ENCODE measurements at regions not wholly inside any gene's neighbourhood (a gene's known extent, or its start where the extent isn't known, plus 50 kb on each side); places are given as distances from the start of the nearest gene placed in this dataset.
A peak's percentile ranks its signal among the peaks of the same experiment; 100 is the strongest.

GRCh38 chr14:62003701-62004100 is 241.5 kb downstream of the SNAPC1 start:
- H3K27ac ChIP-seq (ENCODE audit: low read depth, low read length), result no peak overlapping the region
- H3K9me3 ChIP-seq (ENCODE audit: insufficient read depth, low read depth, low read length), result peaks cover 2% of the 10 kb centered on the region
- no peak overlapping the region for H3K4ac ChIP-seq (ENCODE audit: low read depth, low read length)
- no peaks in the 10 kb centered on the region for H3K27me3 ChIP-seq (ENCODE audit: insufficient read depth, low read length)
- no peak overlapping the region for H3K18ac ChIP-seq (ENCODE audit: low read length)
- no peak overlapping the region for H3K4me3 ChIP-seq (ENCODE audit: low read depth, low read length)
- H2BK12ac ChIP-seq (ENCODE audit: low read length), result no peak overlapping the region
- no peak overlapping the region for H2AK5ac ChIP-seq (ENCODE audit: low read length)
- no peaks in the 10 kb centered on the region for H3K36me3 ChIP-seq (ENCODE audit: control insufficient read depth in 1 of 2, insufficient read depth in 2 of 2, low read length in 2 of 2)
- no peak overlapping the region for H3K14ac ChIP-seq (ENCODE audit: low read length)
- no peak overlapping the region for H2BK5ac ChIP-seq (ENCODE audit: low read depth, low read length, poor library complexity)
- WGBS (ENCODE audit: extremely low coverage, insufficient coverage, insufficient read length), result 100% methylated on average over 1 of the region's 2 CpGs
- no peaks in the 10 kb centered on the region for H3K79me2 ChIP-seq (ENCODE audit: control insufficient read depth, insufficient read depth, low read length, poor library complexity)
- H3K79me1 ChIP-seq (ENCODE audit: low read length), result no peaks in the 10 kb centered on the region
- no peak overlapping the region for H3K23ac ChIP-seq (ENCODE audit: low read length)
- no peak overlapping the region for H2BK120ac ChIP-seq (ENCODE audit: insufficient read depth, low read length, poor library complexity)
- H3K9ac ChIP-seq (ENCODE audit: low read length), result no peak overlapping the region
- no peak overlapping the region for H4K12ac ChIP-seq (ENCODE audit: low read depth, low read length)
- H2AFZ ChIP-seq (ENCODE audit: insufficient read depth, low read length, poor library complexity), result no peak overlapping the region
- no peak overlapping the region for H4K91ac ChIP-seq (ENCODE audit: low read depth, low read length)
- peaks cover 0 to 4% of the 10 kb centered on the region in 2 experiments for H3K4me1 ChIP-seq (ENCODE audit: control insufficient read depth in 1 of 2, insufficient read depth in 2 of 2, low read length in 2 of 2)
- DNase-seq, result peak in 1 of 2 donors; percentile 45
- no peak overlapping the region for H4K8ac ChIP-seq (ENCODE audit: low read depth, low read length)
- H3K4me2 ChIP-seq (ENCODE audit: low read length), result no peak overlapping the region

GRCh38 chr14:62006116-62006731 is 244.0 kb downstream of the SNAPC1 start:
- H4K12ac ChIP-seq (ENCODE audit: low read depth, low read length), result no peak overlapping the region
- no peaks in the 10 kb centered on the region for H3K27me3 ChIP-seq (ENCODE audit: insufficient read depth, low read length)
- no peak overlapping the region for H2AK5ac ChIP-seq (ENCODE audit: low read length)
- H3K4me2 ChIP-seq (ENCODE audit: low read length), result no peak overlapping the region
- no peak overlapping the region for H2BK120ac ChIP-seq (ENCODE audit: insufficient read depth, low read length, poor library complexity)
- no peak overlapping the region for H3K4ac ChIP-seq (ENCODE audit: low read depth, low read length)
- H3K9me3 ChIP-seq (ENCODE audit: insufficient read depth, low read depth, low read length), result peaks cover 2% of the 10 kb centered on the region
- no peaks in the 10 kb centered on the region for H3K79me1 ChIP-seq (ENCODE audit: low read length)
- no peak overlapping the region for H2BK12ac ChIP-seq (ENCODE audit: low read length)
- no peak overlapping the region for H2BK5ac ChIP-seq (ENCODE audit: low read depth, low read length, poor library complexity)
- DNase-seq, result no peak
- no peaks in the 10 kb centered on the region for H3K36me3 ChIP-seq (ENCODE audit: control insufficient read depth in 1 of 2, insufficient read depth in 2 of 2, low read length in 2 of 2)
- H3K79me2 ChIP-seq (ENCODE audit: control insufficient read depth, insufficient read depth, low read length, poor library complexity), result no peaks in the 10 kb centered on the region
- H4K8ac ChIP-seq (ENCODE audit: low read depth, low read length), result no peak overlapping the region
- H3K14ac ChIP-seq (ENCODE audit: low read length), result no peak overlapping the region
- no peak overlapping the region for H2AFZ ChIP-seq (ENCODE audit: insufficient read depth, low read length, poor library complexity)
- H4K91ac ChIP-seq (ENCODE audit: low read depth, low read length), result no peak overlapping the region
- H3K27ac ChIP-seq (ENCODE audit: low read depth, low read length), result no peak overlapping the region
- H3K4me1 ChIP-seq (ENCODE audit: control insufficient read depth in 1 of 2, insufficient read depth in 2 of 2, low read length in 2 of 2), result peaks cover 0 to 4% of the 10 kb centered on the region in 2 experiments
- H3K4me3 ChIP-seq (ENCODE audit: low read depth, low read length), result no peak overlapping the region
- no peak overlapping the region for H3K9ac ChIP-seq (ENCODE audit: low read length)
- no peak overlapping the region for H3K18ac ChIP-seq (ENCODE audit: low read length)
- no CpG with 5 or more reads among the region's 6 CpGs for WGBS (ENCODE audit: extremely low coverage, insufficient coverage, insufficient read length)
- H3K23ac ChIP-seq (ENCODE audit: low read length), result no peak overlapping the region

- H2BK120ac ChIP-seq (ENCODE audit: insufficient read depth, low read length, poor library complexity), result no peak overlapping the region
- no peak overlapping the region for H2AFZ ChIP-seq (ENCODE audit: insufficient read depth, low read length, poor library complexity)
- H3K4ac ChIP-seq (ENCODE audit: low read depth, low read length), result no peak overlapping the region
- H3K79me2 ChIP-seq (ENCODE audit: control insufficient read depth, insufficient read depth, low read length, poor library complexity), result no peaks in the 10 kb centered on the region
- peaks cover 3% of the 10 kb centered on the region for H3K79me1 ChIP-seq (ENCODE audit: low read length)
- H4K91ac ChIP-seq (ENCODE audit: low read depth, low read length), result no peak overlapping the region
- H3K4me2 ChIP-seq (ENCODE audit: low read length), result no peak overlapping the region
- H2BK12ac ChIP-seq (ENCODE audit: low read length), result no peak overlapping the region
- H3K4me1 ChIP-seq (ENCODE audit: control insufficient read depth in 1 of 2, insufficient read depth in 2 of 2, low read length in 2 of 2), result peaks cover 0 to 4% of the 10 kb centered on the region in 2 experiments
- H2BK5ac ChIP-seq (ENCODE audit: low read depth, low read length, poor library complexity), result no peak overlapping the region
- no peak overlapping the region for H3K9ac ChIP-seq (ENCODE audit: low read length)
- H3K4me3 ChIP-seq (ENCODE audit: low read depth, low read length), result no peak overlapping the region
- no peak overlapping the region for H2AK5ac ChIP-seq (ENCODE audit: low read length)
- no CpG with 5 or more reads among the region's 1 CpG for WGBS (ENCODE audit: extremely low coverage, insufficient coverage, insufficient read length)
- H3K14ac ChIP-seq (ENCODE audit: low read length), result no peak overlapping the region
- H3K36me3 ChIP-seq (ENCODE audit: control insufficient read depth in 1 of 2, insufficient read depth in 2 of 2, low read length in 2 of 2), result no peaks in the 10 kb centered on the region
- no peak overlapping the region for H4K8ac ChIP-seq (ENCODE audit: low read depth, low read length)
- H3K27me3 ChIP-seq (ENCODE audit: insufficient read depth, low read length), result no peaks in the 10 kb centered on the region
- H3K27ac ChIP-seq (ENCODE audit: low read depth, low read length), result no peak overlapping the region
- H4K12ac ChIP-seq (ENCODE audit: low read depth, low read length), result no peak overlapping the region
- no peak overlapping the region for H3K18ac ChIP-seq (ENCODE audit: low read length)
- no peaks in the 10 kb centered on the region for H3K9me3 ChIP-seq (ENCODE audit: insufficient read depth, low read depth, low read length)
- H3K23ac ChIP-seq (ENCODE audit: low read length), result no peak overlapping the region
- DNase-seq, result peak in 1 of 2 donors; percentile 73
Measured at GRCh38 chr14:62015243-62015642, 253.0 kb downstream of the SNAPC1 start.

DNA sequence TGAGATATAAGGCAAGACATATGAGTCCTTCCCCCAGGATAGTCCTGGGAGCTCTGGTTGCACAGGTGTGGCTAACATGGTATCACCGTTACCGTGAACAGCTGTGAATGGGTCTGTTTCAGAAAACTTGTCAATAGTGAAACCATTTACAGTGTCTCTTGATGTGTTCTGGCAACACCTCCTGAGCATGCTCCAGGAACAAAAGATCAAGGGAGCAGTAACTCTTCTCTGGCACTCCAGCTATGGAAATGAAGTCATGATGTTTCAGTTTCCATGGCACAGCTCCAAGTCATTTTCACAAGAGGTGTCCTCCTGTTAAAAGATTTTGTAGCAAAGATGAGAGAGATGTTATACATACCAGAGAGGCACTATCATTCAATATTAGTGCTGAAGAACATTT is 253.7 kb downstream of the SNAPC1 start:
- H4K8ac ChIP-seq (ENCODE audit: low read depth, low read length), result no peak overlapping the region
- no peak overlapping the region for H2AK5ac ChIP-seq (ENCODE audit: low read length)
- no peaks in the 10 kb centered on the region for H3K79me2 ChIP-seq (ENCODE audit: control insufficient read depth, insufficient read depth, low read length, poor library complexity)
- H3K4me1 ChIP-seq (ENCODE audit: control insufficient read depth in 1 of 2, insufficient read depth in 2 of 2, low read length in 2 of 2), result peaks cover 0 to 4% of the 10 kb centered on the region in 2 experiments
- peaks cover 3% of the 10 kb centered on the region for H3K79me1 ChIP-seq (ENCODE audit: low read length)
- DNase-seq, result peak; percentile 75 to 95
- no peak overlapping the region for H4K91ac ChIP-seq (ENCODE audit: low read depth, low read length)
- no peak overlapping the region for H3K4me2 ChIP-seq (ENCODE audit: low read length)
- no peak overlapping the region for H3K4me3 ChIP-seq (ENCODE audit: low read depth, low read length)
- H3K18ac ChIP-seq (ENCODE audit: low read length), result no peak overlapping the region
- no peaks in the 10 kb centered on the region for H3K36me3 ChIP-seq (ENCODE audit: control insufficient read depth in 1 of 2, insufficient read depth in 2 of 2, low read length in 2 of 2)
- no peak overlapping the region for H2BK12ac ChIP-seq (ENCODE audit: low read length)
- no peak overlapping the region for H3K9ac ChIP-seq (ENCODE audit: low read length)
- H3K27me3 ChIP-seq (ENCODE audit: insufficient read depth, low read length), result no peaks in the 10 kb centered on the region
- H2BK5ac ChIP-seq (ENCODE audit: low read depth, low read length, poor library complexity), result no peak overlapping the region
- H3K4ac ChIP-seq (ENCODE audit: low read depth, low read length), result no peak overlapping the region
- H3K14ac ChIP-seq (ENCODE audit: low read length), result no peak overlapping the region
- H4K12ac ChIP-seq (ENCODE audit: low read depth, low read length), result no peak overlapping the region
- no peak overlapping the region for H3K27ac ChIP-seq (ENCODE audit: low read depth, low read length)
- no CpG with 5 or more reads among the region's 2 CpGs for WGBS (ENCODE audit: extremely low coverage, insufficient coverage, insufficient read length)
- no peak overlapping the region for H2AFZ ChIP-seq (ENCODE audit: insufficient read depth, low read length, poor library complexity)
- H2BK120ac ChIP-seq (ENCODE audit: insufficient read depth, low read length, poor library complexity), result no peak overlapping the region
- no peaks in the 10 kb centered on the region for H3K9me3 ChIP-seq (ENCODE audit: insufficient read depth, low read depth, low read length)
- no peak overlapping the region for H3K23ac ChIP-seq (ENCODE audit: low read length)

Measured in trophoblast cell (in vitro differentiated cells and primary cell).